ENCODE measurements at regions not wholly inside any gene's neighbourhood (a gene's known extent, or its start where the extent isn't known, plus 50 kb on each side); places are given as distances from the start of the nearest gene placed in this dataset.
"Not testable (repeated sequence)": the region's sequence is repeated elsewhere in the genome, so short reads cannot be mapped to it uniquely, and the experiment has no call there.

- no peak for FAIRE-seq
Measured at GRCh38 chr7:12833829-12834228, 146.4 kb downstream of the ARL4A start.

DNA sequence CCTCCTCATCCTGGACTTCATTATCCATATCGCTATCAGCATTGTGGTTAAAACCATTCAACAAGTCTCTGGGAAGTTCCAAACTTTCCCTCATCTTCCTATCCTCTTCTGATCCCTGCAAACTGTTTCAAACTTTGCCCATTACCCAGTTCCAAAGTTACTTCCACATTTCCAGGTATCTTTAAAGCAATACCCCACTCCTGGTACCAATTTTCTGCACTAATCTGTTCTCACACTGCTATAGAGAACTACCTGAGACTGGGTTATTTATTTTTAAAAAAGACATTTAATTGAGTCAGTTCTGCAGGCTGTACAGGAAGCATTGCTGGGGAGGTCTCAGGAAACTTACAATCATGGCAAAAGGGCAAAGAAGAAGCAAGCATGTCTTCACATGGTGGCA lies 147.3 kb downstream of the ARL4A start:
- no peak for FAIRE-seq

- FAIRE-seq, result no peak
Measured at GRCh38 chr7:12839508-12840153, 152.2 kb downstream of the ARL4A start.

DNA sequence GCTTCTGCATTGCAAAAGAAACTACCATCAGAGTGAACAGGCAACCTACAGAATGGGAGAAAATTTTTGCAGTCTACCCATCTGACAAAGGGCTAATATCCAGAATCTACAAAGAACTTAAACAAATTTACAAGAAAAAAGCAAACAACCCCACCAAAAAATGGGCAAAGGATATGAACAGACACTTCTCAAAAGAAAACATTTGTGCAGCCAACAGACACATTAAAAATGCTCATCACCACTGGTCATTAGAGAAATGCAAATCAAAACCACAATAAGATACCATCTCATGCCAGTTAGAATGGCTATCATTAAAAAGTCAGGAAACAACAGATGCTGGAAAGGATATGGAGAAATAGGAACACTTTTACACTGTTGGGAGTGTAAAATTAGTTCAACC lies 157.3 kb downstream of the ARL4A start:
- not testable (repeated sequence) for FAIRE-seq

DNA sequence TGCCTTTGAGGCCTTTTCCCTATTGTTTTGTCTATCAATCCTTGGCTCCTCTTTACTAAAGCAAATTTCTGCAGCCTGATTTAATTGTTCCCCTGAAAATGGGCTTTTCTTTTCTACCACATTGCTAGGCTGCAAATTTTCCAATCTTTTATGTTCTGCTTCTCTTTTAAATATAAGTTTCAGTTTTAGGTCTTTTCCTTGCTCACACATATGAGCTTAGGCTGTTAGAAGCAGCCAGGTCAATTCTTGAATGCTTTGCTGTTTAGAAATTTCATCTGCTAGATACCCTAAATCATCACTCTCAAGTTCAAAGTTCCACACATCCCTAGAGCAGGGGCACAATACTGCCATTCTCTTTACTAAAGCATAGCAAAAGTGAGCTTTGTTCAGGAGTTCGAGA lies 159.6 kb downstream of the ARL4A start:
- no peak for FAIRE-seq

- FAIRE-seq, result no peak
Measured at GRCh38 chr7:12851142-12851541, 163.7 kb downstream of the ARL4A start.

GRCh38 chr7:12851841-12852240 lies 164.4 kb downstream of the ARL4A start:
- FAIRE-seq, result no peak

DNA sequence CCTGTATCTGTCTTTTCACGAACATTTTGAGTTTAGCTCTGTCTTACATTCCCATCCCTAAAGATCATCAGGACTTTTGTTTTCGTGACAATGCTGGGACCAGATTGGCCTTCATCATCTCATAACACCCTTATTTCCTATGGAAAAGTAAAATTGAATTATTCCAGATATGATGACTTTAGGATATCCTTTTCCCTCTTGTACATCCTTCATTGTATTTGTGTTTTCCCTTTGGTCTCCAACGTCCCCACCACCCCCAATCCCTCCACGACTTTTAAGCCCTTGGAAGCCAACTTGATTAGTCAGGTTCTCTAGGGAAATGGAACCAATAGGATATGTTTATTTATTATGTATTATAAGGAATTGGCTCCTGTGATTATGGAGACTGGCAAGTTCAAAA lies 167.6 kb downstream of the ARL4A start:
- no peak for FAIRE-seq

DNA sequence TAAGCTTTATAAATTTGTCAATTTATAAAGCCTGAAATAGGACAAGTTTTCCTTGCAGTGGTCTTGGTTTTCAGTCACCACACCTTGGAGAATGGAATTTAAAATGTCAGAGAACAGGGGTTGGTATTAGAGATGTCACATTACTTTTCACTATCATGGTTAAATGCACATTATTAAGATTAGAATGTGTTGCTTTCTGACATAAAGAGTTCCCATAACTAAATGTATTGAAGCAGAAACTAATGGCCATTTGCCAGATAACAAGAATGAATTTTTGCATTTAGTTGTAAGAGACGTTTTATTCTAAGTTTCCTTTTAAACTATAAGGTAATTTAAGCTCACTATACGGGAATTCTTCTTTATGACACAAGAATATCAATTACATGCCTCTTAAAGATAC lies 172.3 kb downstream of the ARL4A start:
- FAIRE-seq, result no peak

DNA sequence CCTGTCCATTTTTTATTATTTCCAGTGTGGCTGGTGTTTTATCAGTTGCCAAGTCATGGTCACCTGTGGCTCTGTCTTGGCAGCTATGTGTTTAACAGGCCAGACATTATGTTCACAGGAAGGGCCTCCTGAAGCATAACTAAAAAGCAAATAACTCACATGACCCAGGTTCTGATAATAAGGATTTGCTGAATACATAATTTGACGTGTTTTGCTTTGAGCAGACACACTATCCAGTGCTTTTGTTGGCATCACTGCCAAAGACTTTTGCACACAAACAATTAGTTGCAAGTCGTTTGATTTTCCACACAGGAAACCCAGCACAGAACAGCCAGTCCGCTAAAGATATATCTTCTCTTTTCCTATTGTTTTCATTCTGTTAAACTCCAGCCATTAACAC lies 173.6 kb downstream of the ARL4A start:
- no peak for FAIRE-seq

GRCh38 chr7:12862146-12862545 lies 174.7 kb downstream of the ARL4A start:
- FAIRE-seq, result no peak

DNA sequence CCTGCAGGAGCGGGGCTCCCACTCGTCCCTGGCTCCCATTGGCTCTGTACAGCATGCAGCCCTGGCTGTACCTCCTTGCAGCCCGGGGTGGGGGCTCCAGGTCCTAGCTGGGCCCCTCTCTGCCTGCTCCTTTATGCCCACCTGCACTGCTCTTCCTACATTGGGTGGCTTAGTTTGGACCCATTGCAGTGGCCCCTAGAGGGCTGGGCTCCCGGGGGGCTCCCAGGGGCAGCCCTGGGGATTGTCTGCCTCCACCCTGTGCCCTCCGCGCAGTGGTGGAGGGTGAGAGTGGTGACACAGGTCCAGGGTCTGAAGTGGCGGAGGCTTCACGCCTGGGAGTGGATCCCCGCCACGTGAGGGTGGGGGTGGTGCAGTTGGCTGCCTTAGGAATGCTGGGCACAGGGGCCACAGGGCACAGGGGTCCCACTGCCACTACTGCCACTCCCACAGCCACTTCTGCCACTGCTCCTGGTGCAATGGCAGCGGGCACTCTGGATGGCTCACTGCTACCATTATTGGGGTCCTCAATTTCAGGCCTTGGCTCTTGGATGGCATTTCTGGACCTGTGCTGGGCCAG lies 177.1 kb downstream of the ARL4A start:
- FAIRE-seq, result no peak

- no peak for FAIRE-seq
Measured at GRCh38 chr7:12865593-12865992, 178.2 kb downstream of the ARL4A start.

DNA sequence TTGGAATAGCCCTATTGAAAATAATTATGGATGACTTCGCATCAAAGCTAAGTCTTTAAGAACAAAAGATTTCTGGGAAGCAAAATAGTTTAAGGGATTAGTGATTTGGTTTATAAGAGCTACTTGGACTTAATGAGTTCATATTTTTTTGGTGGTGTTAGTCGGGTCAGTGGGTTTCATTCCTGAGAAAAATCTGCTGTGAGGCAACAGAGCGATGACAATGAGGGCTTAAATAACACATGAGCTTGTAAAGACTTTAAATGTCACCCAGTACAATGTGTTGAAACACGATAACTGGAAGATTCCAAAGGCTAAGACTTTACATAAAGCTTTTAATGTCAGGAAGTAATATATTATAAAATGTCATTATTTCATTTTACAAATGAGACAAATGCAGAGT lies 178.8 kb downstream of the ARL4A start:
- no peak for FAIRE-seq

GRCh38 chr7:12868027-12868426 lies 180.6 kb downstream of the ARL4A start:
- no peak for FAIRE-seq

DNA sequence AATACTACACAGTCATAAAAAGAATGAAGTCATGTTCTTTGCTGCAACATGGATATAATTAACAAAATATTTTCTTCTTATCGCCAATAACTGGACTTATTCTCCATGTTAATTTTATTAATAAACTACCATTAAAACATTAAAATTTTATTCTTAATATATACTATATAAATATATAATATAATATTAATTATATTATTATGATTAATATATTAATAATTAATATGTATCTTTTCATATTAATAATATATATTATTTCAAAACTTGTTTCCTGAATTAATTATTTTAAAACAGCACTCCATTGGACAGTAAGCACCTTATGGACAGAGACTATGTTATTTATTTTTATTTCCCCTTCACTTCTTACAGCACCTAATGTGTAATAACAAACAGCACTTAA lies 182.8 kb downstream of the ARL4A start:
- FAIRE-seq, result peak; percentile 98

- no peak for FAIRE-seq
Measured at GRCh38 chr7:12872487-12872886, 185.1 kb downstream of the ARL4A start.

DNA sequence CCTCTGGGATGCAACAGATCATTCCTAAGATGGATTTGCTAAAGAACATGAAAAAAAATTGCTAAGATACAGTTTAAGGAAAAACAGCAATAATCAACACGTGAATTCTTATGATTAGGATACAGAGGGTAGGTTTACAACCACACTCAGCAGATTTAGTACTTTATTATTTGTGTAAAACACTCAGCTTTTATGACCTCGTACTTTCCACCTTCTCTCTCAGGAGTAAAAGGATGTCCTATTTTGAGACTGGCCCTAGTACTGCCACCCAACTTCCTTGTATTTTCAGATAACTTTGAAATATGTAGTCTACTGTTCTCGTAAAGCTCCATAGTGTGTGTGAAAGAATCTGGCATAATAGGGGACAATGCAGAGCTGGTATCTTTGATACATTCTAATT lies 186.1 kb downstream of the ARL4A start:
- no peak for FAIRE-seq

GRCh38 chr7:12879139-12879538 lies 191.7 kb downstream of the ARL4A start:
- FAIRE-seq, result peak; percentile 82

GRCh38 chr7:12881712-12882111 lies 194.3 kb downstream of the ARL4A start:
- FAIRE-seq, result no peak

DNA sequence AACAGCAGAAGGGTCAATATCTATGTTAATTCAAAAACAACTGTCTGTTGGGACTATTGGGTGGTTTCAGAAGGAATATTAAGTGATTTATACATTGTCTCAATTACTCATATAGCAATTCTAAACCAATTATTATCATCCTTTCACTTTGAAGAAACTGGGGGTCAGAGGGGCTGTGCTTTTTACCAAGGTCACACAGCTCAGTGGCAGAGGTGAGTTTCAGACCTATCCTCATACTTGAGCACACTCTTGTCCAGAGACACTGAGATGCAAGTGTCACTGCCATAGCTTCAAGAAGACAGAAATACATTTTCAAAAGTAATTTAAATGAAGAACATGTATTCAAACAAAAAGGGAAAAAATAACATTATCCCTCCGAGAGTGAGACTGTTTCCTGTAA lies 195.3 kb downstream of the ARL4A start:
- no peak for FAIRE-seq

GRCh38 chr7:12884033-12884432 lies 196.6 kb downstream of the ARL4A start:
- no peak for FAIRE-seq

DNA sequence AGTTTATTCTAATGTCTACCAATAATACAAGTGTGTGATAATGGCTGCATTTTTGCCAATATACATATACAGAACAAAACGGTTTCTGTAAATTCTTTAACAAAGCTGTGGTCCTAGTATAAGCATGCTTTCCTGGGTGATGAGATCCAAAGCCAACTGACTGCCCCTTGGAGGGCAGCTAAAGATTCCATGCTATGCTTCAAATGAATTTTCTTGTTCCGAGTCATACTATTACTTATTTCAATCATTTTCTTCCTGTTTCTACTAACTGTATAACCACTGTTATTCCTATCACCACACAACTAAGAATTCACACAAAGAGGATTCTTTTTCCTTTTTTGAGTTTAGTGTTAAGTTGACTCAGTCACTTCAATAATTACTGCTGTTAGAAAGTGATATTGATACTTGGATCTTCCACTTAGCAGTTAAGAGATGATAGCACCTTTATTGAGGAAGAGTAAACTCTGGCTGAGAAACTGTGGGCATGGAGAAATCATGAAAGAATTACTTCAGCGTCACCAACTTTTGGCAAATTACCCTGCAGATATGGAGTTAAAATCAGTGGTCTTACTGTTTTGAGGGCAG lies 197.5 kb downstream of the ARL4A start:
- FAIRE-seq, result no peak

GRCh38 chr7:12888717-12889116 lies 201.3 kb downstream of the ARL4A start:
- no peak for FAIRE-seq

- FAIRE-seq, result no peak
Measured at GRCh38 chr7:12889391-12889790, 202.0 kb downstream of the ARL4A start.
